ENCODE measurements at regions not wholly inside any gene's neighbourhood (a gene's known extent, or its start where the extent isn't known, plus 50 kb on each side); places are given as distances from the start of the nearest gene placed in this dataset.

- peaks cover 1% of the 10 kb centered on the region for H3K27me3 Mint-ChIP-seq (ENCODE audit: unreplicated experiment)
- H3K36me3 Mint-ChIP-seq (ENCODE audit: low read depth, unreplicated experiment): no peaks in the 10 kb centered on the region
- H3K9me3 Mint-ChIP-seq (ENCODE audit: unreplicated experiment): no peaks in the 10 kb centered on the region
- TF ChIP-seq CTCF (IDR thresholded peaks at IDR 0.05; ENCODE audit: unreplicated experiment): no peak
- H3K4me3 Mint-ChIP-seq (ENCODE audit: unreplicated experiment): no peak overlapping the region
- H3K4me1 Mint-ChIP-seq (ENCODE audit: unreplicated experiment): peaks cover 14% of the 10 kb centered on the region
- H3K27ac Mint-ChIP-seq (ENCODE audit: unreplicated experiment): no peak overlapping the region
- no peak for DNase-seq (ENCODE audit: low spot score)
These were observed 74.6 kb upstream of the STOX2 start for GRCh38 chr4:183830438-183830985.

- Mint-ChIP-seq H3K27me3 (ENCODE audit: unreplicated experiment) (no peaks in the 10 kb centered on the region), H3K4me1 (ENCODE audit: unreplicated experiment) (peaks cover 14% of the 10 kb centered on the region), H3K9me3 (ENCODE audit: unreplicated experiment) (no peaks in the 10 kb centered on the region), H3K36me3 (ENCODE audit: low read depth, unreplicated experiment) (no peaks in the 10 kb centered on the region), H3K4me3 (ENCODE audit: unreplicated experiment) (no peak overlapping the region), H3K27ac (ENCODE audit: unreplicated experiment) (no peak overlapping the region)
- TF ChIP-seq CTCF (IDR thresholded peaks at IDR 0.05; ENCODE audit: unreplicated experiment): no peak
- no peak for DNase-seq (ENCODE audit: low spot score)
These were observed 74.1 kb upstream of the STOX2 start for GRCh38 chr4:183831026-183831446.

GRCh38 chr4:183831683-183832082, 73.4 kb upstream of the STOX2 start:
- no peak for DNase-seq (ENCODE audit: low spot score)
- no peaks in the 10 kb centered on the region for H3K9me3 Mint-ChIP-seq (ENCODE audit: unreplicated experiment)
- H3K27ac Mint-ChIP-seq (ENCODE audit: unreplicated experiment): no peak overlapping the region

GRCh38 chr4:183832776-183833450, 72.2 kb upstream of the STOX2 start:
- Mint-ChIP-seq H3K4me1 (ENCODE audit: unreplicated experiment) (peaks cover 14% of the 10 kb centered on the region), H3K36me3 (ENCODE audit: low read depth, unreplicated experiment) (no peaks in the 10 kb centered on the region), H3K27me3 (ENCODE audit: unreplicated experiment) (no peaks in the 10 kb centered on the region), H3K27ac (ENCODE audit: unreplicated experiment) (no peak overlapping the region), H3K4me3 (ENCODE audit: unreplicated experiment) (no peak overlapping the region), H3K9me3 (ENCODE audit: unreplicated experiment) (no peaks in the 10 kb centered on the region)
- TF ChIP-seq CTCF (IDR thresholded peaks at IDR 0.05; ENCODE audit: unreplicated experiment): no peak
- DNase-seq (ENCODE audit: low spot score): no peak

More at GRCh38 chr4:183831683-183832082, 73.4 kb upstream of the STOX2 start:
- peaks cover 14% of the 10 kb centered on the region for H3K4me1 Mint-ChIP-seq (ENCODE audit: unreplicated experiment)
- H3K4me3 Mint-ChIP-seq (ENCODE audit: unreplicated experiment): no peak overlapping the region
- no peaks in the 10 kb centered on the region for H3K36me3 Mint-ChIP-seq (ENCODE audit: low read depth, unreplicated experiment)
- H3K27me3 Mint-ChIP-seq (ENCODE audit: unreplicated experiment): no peaks in the 10 kb centered on the region
- TF ChIP-seq CTCF (IDR thresholded peaks at IDR 0.05; ENCODE audit: unreplicated experiment): no peak

- Mint-ChIP-seq H3K36me3 (ENCODE audit: low read depth, unreplicated experiment) (no peaks in the 10 kb centered on the region), H3K4me3 (ENCODE audit: unreplicated experiment) (no peak overlapping the region), H3K27ac (ENCODE audit: unreplicated experiment) (no peak overlapping the region), H3K4me1 (ENCODE audit: unreplicated experiment) (peaks cover 11% of the 10 kb centered on the region), H3K9me3 (ENCODE audit: unreplicated experiment) (no peaks in the 10 kb centered on the region), H3K27me3 (ENCODE audit: unreplicated experiment) (no peaks in the 10 kb centered on the region)
- DNase-seq (ENCODE audit: low spot score): no peak
- no peak for TF ChIP-seq CTCF (IDR thresholded peaks at IDR 0.05; ENCODE audit: unreplicated experiment)
These were observed 70.9 kb upstream of the STOX2 start for GRCh38 chr4:183834252-183834651.

Data from endothelial cell (in vitro differentiated cells).